Naive thymus-derived CD4-positive, alpha-beta T cell (primary cell): ENCODE measurements at regions not wholly inside any gene's neighbourhood (a gene's known extent, or its start where the extent isn't known, plus 50 kb on each side); places are given as distances from the start of the nearest gene placed in this dataset.
"Not testable (repeated sequence)": the region's sequence is repeated elsewhere in the genome, so short reads cannot be mapped to it uniquely, and the experiment has no call there.

ENCODE experiments used
- ATAC-seq: fragments of 150-1000 bp; cut with Tn5 transposase; 2 replicates; pipeline ENCODE4 v1.10.0; 2021; ENCODE audit warnings: mild to moderate bottlenecking, moderate library complexity
- CTCF ChIA-PET: fragments of 350-600 bp; sonication (Branson Sonifier 250); formaldehyde crosslinking; loops from one replicate; lab custom pipeline; 2021; ENCODE audit warnings: antibody characterized with exemption; lab: Charles Lee
- POLR2A ChIA-PET: fragments of 350-600 bp; sonication (Branson Sonifier 250); formaldehyde crosslinking; loops from one replicate; lab custom pipeline; 2021; ENCODE audit warnings: antibody characterized with exemption, inconsistent platforms; lab: Charles Lee
- DNase-seq, 9 donors: peaks; one replicate each; pipeline versions ENCODE4 v3.0.0 to v3.0.0-alpha.2; 2020 to 2022; ENCODE audit warnings: mixed read lengths in 1 of 9
- H3K27ac ChIP-seq: one replicate; pipeline ENCODE4 v1.7.0; 2013; ENCODE audit warnings: mild to moderate bottlenecking, low read depth, low read length, moderate library complexity
- H3K27me3 ChIP-seq, 2 donors: one replicate each; pipeline ENCODE4 v1.7.0; 2013; ENCODE audit warnings: low read length in 2 of 2, mild to moderate bottlenecking in 2 of 2, moderate library complexity in 2 of 2; ENCODE audit not compliant: control insufficient read depth in 2 of 2, insufficient read depth in 2 of 2
- H3K36me3 ChIP-seq, 3 experiments: 1 replicate in 2 of 3; 2 replicates in 1 of 3; pipeline ENCODE4 v1.7.0; 2013; ENCODE audit warnings: low read length in 3 of 3, mild to moderate bottlenecking in 3 of 3, moderate library complexity in 1 of 3; ENCODE audit not compliant: insufficient read depth in 3 of 3, control insufficient read depth in 2 of 3
- H3K4me1 ChIP-seq, 2 donors: one replicate each; pipeline ENCODE4 v1.7.0; 2013; ENCODE audit warnings: low read length in 2 of 2, mild to moderate bottlenecking in 2 of 2, moderate library complexity in 1 of 2; ENCODE audit not compliant: control insufficient read depth in 2 of 2, insufficient read depth in 2 of 2
- H3K4me3 ChIP-seq: 2 replicates; pipeline ENCODE4 v1.7.0; 2013; ENCODE audit warnings: mild to moderate bottlenecking, low read length
- H3K9me3 ChIP-seq, 3 experiments: 1 replicate in 2 of 3; 2 replicates in 1 of 3; pipeline ENCODE4 v1.7.0; 2013; ENCODE audit warnings: low read length in 3 of 3; ENCODE audit not compliant: control insufficient read depth in 2 of 3
- H3K27ac Mint-ChIP-seq, 9 donors: one replicate each; pipeline ENCODE4 v1.8.0; 2020 to 2022; ENCODE audit warnings: mixed read lengths in 9 of 9, mild to moderate bottlenecking in 8 of 9, moderate library complexity in 5 of 9, inconsistent platforms in 2 of 9
- H3K27me3 Mint-ChIP-seq, 5 donors: one replicate each; pipeline ENCODE4 v1.8.0; 2021 to 2022; ENCODE audit warnings: mixed read lengths in 5 of 5, mild to moderate bottlenecking in 1 of 5
- H3K36me3 Mint-ChIP-seq, 5 donors: one replicate each; pipeline ENCODE4 v1.8.0; 2020 to 2022; ENCODE audit warnings: mixed read lengths in 5 of 5, mild to moderate bottlenecking in 3 of 5, inconsistent platforms in 1 of 5
- H3K4me1 Mint-ChIP-seq, 7 donors: one replicate each; pipeline ENCODE4 v1.8.0; 2020 to 2022; ENCODE audit warnings: mixed read lengths in 7 of 7, mild to moderate bottlenecking in 3 of 7, inconsistent platforms in 1 of 7
- H3K4me3 Mint-ChIP-seq, 10 donors: one replicate each; pipeline ENCODE4 v1.8.0; 2020 to 2022; ENCODE audit warnings: mild to moderate bottlenecking in 10 of 10, mixed read lengths in 10 of 10, moderate library complexity in 6 of 10, inconsistent platforms in 2 of 10
- H3K9me3 Mint-ChIP-seq, 11 donors: one replicate each; pipeline ENCODE4 v1.8.0; 2020 to 2022; ENCODE audit warnings: mixed read lengths in 11 of 11, mild to moderate bottlenecking in 4 of 11, inconsistent platforms in 1 of 11, moderate library complexity in 1 of 11
- intact Hi-C, 2 donors: fragments of 100-400 bp; cut with micrococcal nuclease; formaldehyde crosslinking; loops; one replicate each; pipeline ENCODE4 v1.15.1; 2023

- H3K27ac ChIP-seq, H3K4me1 Mint-ChIP-seq, H3K9me3 Mint-ChIP-seq, H3K4me3 ChIP-seq, H3K9me3 ChIP-seq, H3K27ac Mint-ChIP-seq, ATAC-seq, H3K27me3 Mint-ChIP-seq, H3K36me3 Mint-ChIP-seq, H3K36me3 ChIP-seq, H3K4me1 ChIP-seq, CTCF ChIA-PET, DNase-seq, POLR2A ChIA-PET, intact Hi-C loops, H3K27me3 ChIP-seq, H3K4me3 Mint-ChIP-seq: not testable (repeated sequence)
These were observed 777.1 kb upstream of the CDH18 start for GRCh38 chr5:20765074-20765473.

- DNase-seq, intact Hi-C loops, H3K36me3 ChIP-seq, H3K27ac Mint-ChIP-seq, H3K27me3 Mint-ChIP-seq, H3K4me3 Mint-ChIP-seq, H3K9me3 ChIP-seq, H3K27me3 ChIP-seq, H3K4me1 Mint-ChIP-seq, H3K36me3 Mint-ChIP-seq, H3K27ac ChIP-seq, POLR2A ChIA-PET, H3K4me3 ChIP-seq, CTCF ChIA-PET, H3K4me1 ChIP-seq, ATAC-seq, H3K9me3 Mint-ChIP-seq: not testable (repeated sequence)
These were observed 771.5 kb upstream of the CDH18 start for GRCh38 chr5:20759459-20759858.

- H3K4me3 ChIP-seq, H3K27me3 Mint-ChIP-seq, H3K27me3 ChIP-seq, CTCF ChIA-PET, H3K4me1 ChIP-seq, H3K27ac ChIP-seq, H3K9me3 ChIP-seq, DNase-seq, H3K27ac Mint-ChIP-seq, POLR2A ChIA-PET, H3K9me3 Mint-ChIP-seq, H3K4me1 Mint-ChIP-seq, H3K36me3 ChIP-seq, H3K4me3 Mint-ChIP-seq, intact Hi-C loops, ATAC-seq, H3K36me3 Mint-ChIP-seq: not testable (repeated sequence)
These were observed 764.2 kb upstream of the CDH18 start for GRCh38 chr5:20752179-20752578.

GRCh38 chr5:20735715-20736114 is 747.7 kb upstream of the CDH18 start:
- H3K9me3 ChIP-seq, H3K36me3 ChIP-seq, H3K27ac ChIP-seq, H3K4me3 ChIP-seq, H3K27ac Mint-ChIP-seq, CTCF ChIA-PET, H3K36me3 Mint-ChIP-seq, H3K4me1 ChIP-seq, POLR2A ChIA-PET, H3K27me3 ChIP-seq, H3K4me1 Mint-ChIP-seq, H3K4me3 Mint-ChIP-seq, intact Hi-C loops, ATAC-seq, H3K27me3 Mint-ChIP-seq, DNase-seq: not testable (repeated sequence)
- H3K9me3 Mint-ChIP-seq = peaks cover 0 to 17% (median 3%) of the 10 kb centered on the region in 11 donors

- H3K4me1 ChIP-seq, CTCF ChIA-PET, DNase-seq, H3K36me3 ChIP-seq, H3K27me3 Mint-ChIP-seq, H3K9me3 ChIP-seq, H3K27ac ChIP-seq, POLR2A ChIA-PET, intact Hi-C loops, H3K4me3 ChIP-seq, H3K36me3 Mint-ChIP-seq, H3K27me3 ChIP-seq, H3K4me3 Mint-ChIP-seq, H3K9me3 Mint-ChIP-seq, H3K4me1 Mint-ChIP-seq, H3K27ac Mint-ChIP-seq, ATAC-seq: not testable (repeated sequence)
These were observed 744.2 kb upstream of the CDH18 start for GRCh38 chr5:20732223-20732622.

- POLR2A ChIA-PET, H3K27ac Mint-ChIP-seq: not testable (repeated sequence)
These were observed 733.3 kb upstream of the CDH18 start for GRCh38 chr5:20721286-20721685.

GRCh38 chr5:20711520-20712155 is 723.6 kb upstream of the CDH18 start:
- H3K4me3 Mint-ChIP-seq, H3K36me3 ChIP-seq, H3K27ac Mint-ChIP-seq, H3K27ac ChIP-seq, H3K36me3 Mint-ChIP-seq, intact Hi-C loops, H3K4me1 ChIP-seq, H3K27me3 Mint-ChIP-seq, ATAC-seq, H3K4me3 ChIP-seq, H3K9me3 ChIP-seq, H3K27me3 ChIP-seq, DNase-seq, POLR2A ChIA-PET, CTCF ChIA-PET, H3K4me1 Mint-ChIP-seq: not testable (repeated sequence)
- peaks cover 0 to 13% (median 1%) of the 10 kb centered on the region in 11 donors for H3K9me3 Mint-ChIP-seq

More at GRCh38 chr5:20721286-20721685, 733.3 kb upstream of the CDH18 start:
- H3K9me3 Mint-ChIP-seq, CTCF ChIA-PET, H3K27me3 Mint-ChIP-seq, H3K36me3 ChIP-seq, H3K9me3 ChIP-seq, H3K27ac ChIP-seq, H3K36me3 Mint-ChIP-seq, H3K4me3 ChIP-seq, intact Hi-C loops, H3K4me3 Mint-ChIP-seq, H3K4me1 ChIP-seq, DNase-seq, ATAC-seq, H3K27me3 ChIP-seq, H3K4me1 Mint-ChIP-seq: not testable (repeated sequence)
